Upper lobe of left lung (tissue), 4 donors: ENCODE measurements at regions not wholly inside any gene's neighbourhood (a gene's known extent, or its start where the extent isn't known, plus 50 kb on each side); places are given as distances from the start of the nearest gene placed in this dataset.

Source experiments
- CTCF ChIP-seq, 6 experiments: fragments of 450-650 bp in 4 of 6; fragments of 200-600 bp in 2 of 6; sonication (generic) in 2 of 6; IDR thresholded peaks; one replicate each; pipeline ENCODE4 v1.5.1; 2016 to 2019; ENCODE audit warnings: antibody characterized with exemption in 6 of 6
- POLR2AphosphoS5 ChIP-seq, 2 donors: sonication (generic); formaldehyde crosslinking; IDR thresholded peaks; one replicate each; pipeline ENCODE4 v1.5.1; 2017; ENCODE audit warnings: antibody characterized with exemption in 2 of 2

GRCh38 chr2:226657340-226658053 is 142.1 kb downstream of the IRS1 start:
- TF ChIP-seq POLR2AphosphoS5 (IDR thresholded peaks at IDR 0.05) (no peak), CTCF (IDR thresholded peaks at IDR 0.05) (no peak)
